ENCODE measurements at regions not wholly inside any gene's neighbourhood (a gene's known extent, or its start where the extent isn't known, plus 50 kb on each side); places are given as distances from the start of the nearest gene placed in this dataset.

DNA sequence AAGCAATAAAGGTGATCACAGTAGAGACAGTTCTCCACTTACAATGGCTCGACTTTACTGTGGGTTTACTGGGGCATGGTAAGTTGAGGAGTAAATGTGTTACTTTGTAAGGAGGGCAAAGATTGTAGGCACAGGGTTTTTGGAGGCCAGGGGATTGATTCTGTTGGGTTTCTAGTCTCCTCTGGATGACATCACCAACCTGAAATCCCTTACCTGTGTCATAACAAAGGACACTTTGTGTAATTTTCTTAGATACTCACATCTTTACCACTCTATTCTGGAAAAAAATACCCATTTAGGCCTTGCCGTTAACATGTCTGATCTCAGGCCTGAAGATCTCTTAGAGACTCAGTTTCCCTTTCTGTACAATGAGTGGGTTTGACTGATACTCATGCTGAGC, 161.7 kb downstream of the GLI2 start:
- no peaks in the 10 kb centered on the region for H3K9me3 ChIP-seq (ENCODE audit: control insufficient read depth in 1 of 2, insufficient read depth in 1 of 2, low read depth in 1 of 2, low read length in 2 of 2)
- no peak overlapping the region for H3K9ac ChIP-seq (ENCODE audit: low read length)
- no peak overlapping the region for H3K27ac ChIP-seq (ENCODE audit: low read depth, low read length)
- H3K36me3 ChIP-seq (ENCODE audit: control insufficient read depth in 1 of 2, insufficient read depth in 2 of 2, low read length in 2 of 2): no peaks in the 10 kb centered on the region
- no peaks in the 10 kb centered on the region for H3K27me3 ChIP-seq (ENCODE audit: insufficient read depth, low read length)
- no peaks in the 10 kb centered on the region for H3K79me2 ChIP-seq (ENCODE audit: insufficient read depth, low read length)
- ChIA-PET RAD21 (ENCODE audit: low non-redundant PET in 1 of 2, low total read pairs in 2 of 2, uncharacterized antibody in 2 of 2, unreplicated experiment in 2 of 2) (no interaction called here), POLR2A (no interaction called here), CTCF (no interaction called here)
- no peak overlapping the region for H2AFZ ChIP-seq (ENCODE audit: low read depth, low read length, poor library complexity, severe bottlenecking)
- H3K9me2 ChIP-seq (ENCODE audit: insufficient read depth): no peaks in the 10 kb centered on the region
- H3K4me2 ChIP-seq (ENCODE audit: low read length): no peak overlapping the region
- no peak for TF ChIP-seq RAD21 (IDR thresholded peaks at IDR 0.05; ENCODE audit: low read depth)
- H4K20me1 ChIP-seq (ENCODE audit: insufficient read depth): no peaks in the 10 kb centered on the region
- intact Hi-C loops (cut with micrococcal nuclease): no loop called here
- no TSS peak for BruUV-seq (replicated peaks)
- DNase-seq (ENCODE audit: low read depth, low spot score): no peak
- H3K4me3 ChIP-seq (replicated peaks in 1 of 2; ENCODE audit: low read depth in 1 of 2, low read length in 2 of 2): no peak overlapping the region
- ATAC-seq: no peak
- H3K4me1 ChIP-seq (ENCODE audit: control insufficient read depth in 1 of 2, insufficient read depth in 2 of 2, low read length in 2 of 2): peaks cover 0 to 3% of the 10 kb centered on the region in 2 experiments; a peak in 1 of 4 replicates

DNA sequence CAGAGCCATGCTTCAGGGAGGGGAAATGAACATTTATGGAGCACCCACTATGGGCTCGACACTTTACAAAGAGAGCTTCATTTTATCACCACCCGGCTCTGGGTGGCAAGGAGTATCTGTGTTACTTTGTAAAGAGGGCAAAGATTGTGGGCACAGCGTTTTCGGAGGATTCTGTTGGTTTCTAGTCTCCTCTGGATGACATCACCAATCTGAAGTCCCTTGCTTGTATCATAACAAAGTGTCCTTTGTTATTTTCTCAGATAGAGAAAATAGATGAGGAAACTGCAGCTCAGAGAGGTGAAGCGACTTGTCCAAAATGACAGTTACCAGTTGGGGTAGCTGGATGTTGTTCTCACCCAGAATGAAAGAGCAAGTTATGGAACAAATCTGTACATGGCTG, 162.8 kb downstream of the GLI2 start:
- RAD21 ChIA-PET (ENCODE audit: low non-redundant PET in 1 of 2, low total read pairs in 2 of 2, uncharacterized antibody in 2 of 2, unreplicated experiment in 2 of 2): no interaction called here
- Histone ChIP-seq H2AFZ (ENCODE audit: low read depth, low read length, poor library complexity, severe bottlenecking) (no peak overlapping the region), H3K9me2 (ENCODE audit: insufficient read depth) (no peaks in the 10 kb centered on the region), H3K27ac (ENCODE audit: low read depth, low read length) (no peak overlapping the region), H3K36me3 (ENCODE audit: control insufficient read depth in 1 of 2, insufficient read depth in 2 of 2, low read length in 2 of 2) (no peaks in the 10 kb centered on the region), H3K9ac (ENCODE audit: low read length) (no peak overlapping the region), H3K4me2 (ENCODE audit: low read length) (no peak overlapping the region), H3K79me2 (ENCODE audit: insufficient read depth, low read length) (no peaks in the 10 kb centered on the region), H3K4me3 (replicated peaks in 1 of 2; ENCODE audit: low read depth in 1 of 2, low read length in 2 of 2) (no peak overlapping the region), H3K9me3 (ENCODE audit: control insufficient read depth in 1 of 2, insufficient read depth in 1 of 2, low read depth in 1 of 2, low read length in 2 of 2) (no peaks in the 10 kb centered on the region), H3K4me1 (ENCODE audit: control insufficient read depth in 1 of 2, insufficient read depth in 2 of 2, low read length in 2 of 2) (peaks cover 0 to 3% of the 10 kb centered on the region in 2 experiments; a peak in 1 of 4 replicates), H3K27me3 (ENCODE audit: insufficient read depth, low read length) (no peaks in the 10 kb centered on the region), H4K20me1 (ENCODE audit: insufficient read depth) (no peaks in the 10 kb centered on the region)
- POLR2A ChIA-PET: no interaction called here
- ATAC-seq (no peak), DNase-seq (ENCODE audit: low read depth, low spot score) (no peak)
- BruUV-seq (replicated peaks): no TSS peak
- intact Hi-C loops (cut with micrococcal nuclease): no loop called here
- TF ChIP-seq EGR1 (IDR thresholded peaks at IDR 0.05; ENCODE audit: low read depth) (no peak), EZH2 (IDR thresholded peaks at IDR 0.05) (no peak), ZNF274 (IDR thresholded peaks at IDR 0.05; ENCODE audit: low read depth, low read length) (no peak), TCF7L2 (IDR thresholded peaks at IDR 0.05; ENCODE audit: borderline replicate concordance, extremely low read depth, insufficient read depth, insufficient read length) (no peak), RAD21 (IDR thresholded peaks at IDR 0.05; ENCODE audit: low read depth) (no peak), FOSL1 (IDR thresholded peaks at IDR 0.05; ENCODE audit: low read depth) (no peak), JUND (IDR thresholded peaks at IDR 0.05) (no peak), SIN3A (IDR thresholded peaks at IDR 0.05; ENCODE audit: low read depth) (no peak), CBX3 (IDR thresholded peaks at IDR 0.05; ENCODE audit: low read depth) (no peak), ZFX (IDR thresholded peaks at IDR 0.05) (no peak), POLR2A (IDR thresholded peaks at IDR 0.05; ENCODE audit: borderline replicate concordance, extremely low read depth, insufficient read depth, insufficient read length) (no peak), SRF (IDR thresholded peaks at IDR 0.05; ENCODE audit: low read depth) (no peak), YY1 (IDR thresholded peaks at IDR 0.05; ENCODE audit: extremely low read depth, insufficient replicate concordance, low read depth, low read length) (no peak), EZH2phosphoT487 (IDR thresholded peaks at IDR 0.05; ENCODE audit: borderline replicate concordance) (no peak)
- TF ChIP-seq, protein P1, sequence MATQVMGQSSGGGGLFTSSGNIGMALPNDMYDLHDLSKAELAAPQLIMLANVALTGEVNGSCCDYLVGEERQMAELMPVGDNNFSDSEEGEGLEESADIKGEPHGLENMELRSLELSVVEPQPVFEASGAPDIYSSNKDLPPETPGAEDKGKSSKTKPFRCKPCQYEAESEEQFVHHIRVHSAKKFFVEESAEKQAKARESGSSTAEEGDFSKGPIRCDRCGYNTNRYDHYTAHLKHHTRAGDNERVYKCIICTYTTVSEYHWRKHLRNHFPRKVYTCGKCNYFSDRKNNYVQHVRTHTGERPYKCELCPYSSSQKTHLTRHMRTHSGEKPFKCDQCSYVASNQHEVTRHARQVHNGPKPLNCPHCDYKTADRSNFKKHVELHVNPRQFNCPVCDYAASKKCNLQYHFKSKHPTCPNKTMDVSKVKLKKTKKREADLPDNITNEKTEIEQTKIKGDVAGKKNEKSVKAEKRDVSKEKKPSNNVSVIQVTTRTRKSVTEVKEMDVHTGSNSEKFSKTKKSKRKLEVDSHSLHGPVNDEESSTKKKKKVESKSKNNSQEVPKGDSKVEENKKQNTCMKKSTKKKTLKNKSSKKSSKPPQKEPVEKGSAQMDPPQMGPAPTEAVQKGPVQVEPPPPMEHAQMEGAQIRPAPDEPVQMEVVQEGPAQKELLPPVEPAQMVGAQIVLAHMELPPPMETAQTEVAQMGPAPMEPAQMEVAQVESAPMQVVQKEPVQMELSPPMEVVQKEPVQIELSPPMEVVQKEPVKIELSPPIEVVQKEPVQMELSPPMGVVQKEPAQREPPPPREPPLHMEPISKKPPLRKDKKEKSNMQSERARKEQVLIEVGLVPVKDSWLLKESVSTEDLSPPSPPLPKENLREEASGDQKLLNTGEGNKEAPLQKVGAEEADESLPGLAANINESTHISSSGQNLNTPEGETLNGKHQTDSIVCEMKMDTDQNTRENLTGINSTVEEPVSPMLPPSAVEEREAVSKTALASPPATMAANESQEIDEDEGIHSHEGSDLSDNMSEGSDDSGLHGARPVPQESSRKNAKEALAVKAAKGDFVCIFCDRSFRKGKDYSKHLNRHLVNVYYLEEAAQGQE (IDR thresholded peaks at IDR 0.05; ENCODE audit: low read depth): no peak
- TF ChIP-seq, protein P2, sequence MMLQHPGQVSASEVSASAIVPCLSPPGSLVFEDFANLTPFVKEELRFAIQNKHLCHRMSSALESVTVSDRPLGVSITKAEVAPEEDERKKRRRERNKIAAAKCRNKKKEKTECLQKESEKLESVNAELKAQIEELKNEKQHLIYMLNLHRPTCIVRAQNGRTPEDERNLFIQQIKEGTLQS (IDR thresholded peaks at IDR 0.05): no peak
- TF ChIP-seq, protein P3, sequence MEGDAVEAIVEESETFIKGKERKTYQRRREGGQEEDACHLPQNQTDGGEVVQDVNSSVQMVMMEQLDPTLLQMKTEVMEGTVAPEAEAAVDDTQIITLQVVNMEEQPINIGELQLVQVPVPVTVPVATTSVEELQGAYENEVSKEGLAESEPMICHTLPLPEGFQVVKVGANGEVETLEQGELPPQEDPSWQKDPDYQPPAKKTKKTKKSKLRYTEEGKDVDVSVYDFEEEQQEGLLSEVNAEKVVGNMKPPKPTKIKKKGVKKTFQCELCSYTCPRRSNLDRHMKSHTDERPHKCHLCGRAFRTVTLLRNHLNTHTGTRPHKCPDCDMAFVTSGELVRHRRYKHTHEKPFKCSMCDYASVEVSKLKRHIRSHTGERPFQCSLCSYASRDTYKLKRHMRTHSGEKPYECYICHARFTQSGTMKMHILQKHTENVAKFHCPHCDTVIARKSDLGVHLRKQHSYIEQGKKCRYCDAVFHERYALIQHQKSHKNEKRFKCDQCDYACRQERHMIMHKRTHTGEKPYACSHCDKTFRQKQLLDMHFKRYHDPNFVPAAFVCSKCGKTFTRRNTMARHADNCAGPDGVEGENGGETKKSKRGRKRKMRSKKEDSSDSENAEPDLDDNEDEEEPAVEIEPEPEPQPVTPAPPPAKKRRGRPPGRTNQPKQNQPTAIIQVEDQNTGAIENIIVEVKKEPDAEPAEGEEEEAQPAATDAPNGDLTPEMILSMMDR (IDR thresholded peaks at IDR 0.05 in 2 of 3, conservative IDR thresholded peaks at IDR 0.05 in 1 of 3; ENCODE audit: borderline replicate concordance in 1 of 3, insufficient read depth in 1 of 3, low read depth in 2 of 3, low read length in 2 of 3): no peak
- CTCF ChIA-PET: no interaction called here
